Mucosa of rectum (tissue), 2 donors: ENCODE measurements at regions not wholly inside any gene's neighbourhood (a gene's known extent, or its start where the extent isn't known, plus 50 kb on each side); places are given as distances from the start of the nearest gene placed in this dataset.
"Not testable (repeated sequence)": the region's sequence is repeated elsewhere in the genome, so short reads cannot be mapped to it uniquely, and the experiment has no call there.

ENCODE experiments used
- H3K27ac ChIP-seq, 2 donors: one replicate each; pipeline ENCODE4 v1.7.0; 2013; ENCODE audit warnings: inconsistent platforms in 2 of 2, low read depth in 2 of 2, low read length in 2 of 2
- H3K27me3 ChIP-seq, 2 donors: one replicate each; pipeline ENCODE4 v1.7.0; 2013; ENCODE audit warnings: low read length in 2 of 2; ENCODE audit not compliant: control insufficient read depth in 2 of 2, insufficient read depth in 2 of 2
- H3K36me3 ChIP-seq, 2 donors: one replicate each; pipeline ENCODE4 v1.7.0; 2013; ENCODE audit warnings: low read length in 2 of 2; ENCODE audit not compliant: control insufficient read depth in 2 of 2, insufficient read depth in 2 of 2
- H3K4me1 ChIP-seq, 2 donors: one replicate each; pipeline ENCODE4 v1.7.0; 2013; ENCODE audit warnings: low read length in 2 of 2, mild to moderate bottlenecking in 1 of 2; ENCODE audit not compliant: control insufficient read depth in 2 of 2, insufficient read depth in 2 of 2
- H3K4me3 ChIP-seq, 2 donors: one replicate each; pipeline ENCODE4 v1.7.0; 2013; ENCODE audit warnings: low read length in 2 of 2
- H3K9ac ChIP-seq, 2 donors: one replicate each; pipeline ENCODE4 v1.7.0; 2013; ENCODE audit warnings: low read length in 2 of 2, low read depth in 1 of 2, mild to moderate bottlenecking in 1 of 2
- H3K9me3 ChIP-seq, 2 donors: one replicate each; pipeline ENCODE4 v1.7.0; 2013; ENCODE audit warnings: low read length in 2 of 2; ENCODE audit not compliant: control insufficient read depth in 2 of 2
- donor health status: healthy.
- donor health status: Normal muscosa, but diverticular disease.

- Histone ChIP-seq H3K9me3 (no peaks in the 10 kb centered on the region), H3K9ac (no peak overlapping the region), H3K27ac (no peak overlapping the region), H3K27me3 (no peaks in the 10 kb centered on the region), H3K36me3 (no peaks in the 10 kb centered on the region), H3K4me3 (no peak overlapping the region), H3K4me1 (no peaks in the 10 kb centered on the region)
These were observed 680.3 kb upstream of the ACVR2A start for GRCh38 chr2:147164563-147164962.

- Histone ChIP-seq H3K27ac (no peak overlapping the region), H3K27me3 (no peaks in the 10 kb centered on the region), H3K9me3 (no peaks in the 10 kb centered on the region), H3K9ac (no peak overlapping the region), H3K4me1 (no peaks in the 10 kb centered on the region), H3K4me3 (no peak overlapping the region), H3K36me3 (no peaks in the 10 kb centered on the region)
These were observed 683.1 kb upstream of the ACVR2A start for GRCh38 chr2:147161746-147162145.

- Histone ChIP-seq H3K27ac (no peak overlapping the region), H3K4me1 (no peaks in the 10 kb centered on the region), H3K27me3 (no peaks in the 10 kb centered on the region), H3K9ac (no peak overlapping the region), H3K9me3 (no peaks in the 10 kb centered on the region), H3K4me3 (no peak overlapping the region), H3K36me3 (no peaks in the 10 kb centered on the region)
These were observed 687.9 kb upstream of the ACVR2A start for GRCh38 chr2:147156970-147157369.

GRCh38 chr2:147150241-147150635, 694.6 kb upstream of the ACVR2A start:
- H3K9ac ChIP-seq = no peak overlapping the region
- no peak overlapping the region for H3K27ac ChIP-seq
- H3K36me3 ChIP-seq = no peaks in the 10 kb centered on the region
- no peaks in the 10 kb centered on the region for H3K9me3 ChIP-seq
- no peak overlapping the region for H3K4me3 ChIP-seq
- H3K27me3 ChIP-seq = no peaks in the 10 kb centered on the region
- no peaks in the 10 kb centered on the region for H3K4me1 ChIP-seq

- no peaks in the 10 kb centered on the region for H3K9me3 ChIP-seq
- no peaks in the 10 kb centered on the region for H3K36me3 ChIP-seq
- no peak overlapping the region for H3K9ac ChIP-seq
- no peaks in the 10 kb centered on the region for H3K27me3 ChIP-seq
- no peaks in the 10 kb centered on the region for H3K4me1 ChIP-seq
- no peak overlapping the region for H3K27ac ChIP-seq
- H3K4me3 ChIP-seq = no peak overlapping the region
These were observed 695.1 kb upstream of the ACVR2A start for GRCh38 chr2:147149575-147150240.

GRCh38 chr2:147147802-147148201, 697.0 kb upstream of the ACVR2A start:
- Histone ChIP-seq H3K27ac (no peak overlapping the region), H3K36me3 (no peaks in the 10 kb centered on the region), H3K4me3 (no peak overlapping the region), H3K4me1 (no peaks in the 10 kb centered on the region), H3K9me3 (no peaks in the 10 kb centered on the region), H3K9ac (no peak overlapping the region), H3K27me3 (no peaks in the 10 kb centered on the region)

- Histone ChIP-seq H3K4me1 (no peaks in the 10 kb centered on the region), H3K9ac (no peak overlapping the region), H3K36me3 (no peaks in the 10 kb centered on the region)
These were observed 702.9 kb upstream of the ACVR2A start for GRCh38 chr2:147141930-147142329.

GRCh38 chr2:147139732-147140131, 705.1 kb upstream of the ACVR2A start:
- not testable (repeated sequence) for H3K4me3 ChIP-seq, H3K9me3 ChIP-seq, H3K9ac ChIP-seq, H3K36me3 ChIP-seq, H3K27me3 ChIP-seq, H3K4me1 ChIP-seq, H3K27ac ChIP-seq

More at GRCh38 chr2:147141930-147142329, 702.9 kb upstream of the ACVR2A start:
- no peaks in the 10 kb centered on the region for H3K27me3 ChIP-seq
- H3K4me3 ChIP-seq = no peak overlapping the region
- no peaks in the 10 kb centered on the region for H3K9me3 ChIP-seq
- no peak overlapping the region for H3K27ac ChIP-seq

- no peaks in the 10 kb centered on the region for H3K9me3 ChIP-seq
- no peaks in the 10 kb centered on the region for H3K4me1 ChIP-seq
- H3K27ac ChIP-seq = no peak overlapping the region
- no peak overlapping the region for H3K9ac ChIP-seq
- no peaks in the 10 kb centered on the region for H3K36me3 ChIP-seq
- no peak overlapping the region for H3K4me3 ChIP-seq
- H3K27me3 ChIP-seq = no peaks in the 10 kb centered on the region
These were observed 707.1 kb upstream of the ACVR2A start for GRCh38 chr2:147137711-147138110.

- Histone ChIP-seq H3K4me1 (no peaks in the 10 kb centered on the region), H3K27me3 (no peaks in the 10 kb centered on the region), H3K36me3 (no peaks in the 10 kb centered on the region), H3K4me3 (no peak overlapping the region), H3K9ac (no peak overlapping the region), H3K27ac (no peak overlapping the region), H3K9me3 (no peaks in the 10 kb centered on the region)
These were observed 709.5 kb upstream of the ACVR2A start for GRCh38 chr2:147135376-147135775.
